CD4-positive, alpha-beta T cell treated with Interleukin-12 subunit alpha and Interleukin-12 subunit beta, for 1 hour (primary cell): ENCODE measurements at regions not wholly inside any gene's neighbourhood (a gene's known extent, or its start where the extent isn't known, plus 50 kb on each side); places are given as distances from the start of the nearest gene placed in this dataset.
A peak's percentile ranks its signal among the peaks of the same experiment; 100 is the strongest.
"Not testable (repeated sequence)": the region's sequence is repeated elsewhere in the genome, so short reads cannot be mapped to it uniquely, and the experiment has no call there.

Experiments
- DNase-seq: peaks from one replicate; pipeline ENCODE4 v3.0.0-alpha.2; 2020

GRCh38 chr2:84129018-84129417 lies 330.1 kb downstream of the SUCLG1 start:
- DNase-seq = no peak

- not testable (repeated sequence) for DNase-seq
These were observed 331.3 kb downstream of the SUCLG1 start for GRCh38 chr2:84127812-84128211.

DNA sequence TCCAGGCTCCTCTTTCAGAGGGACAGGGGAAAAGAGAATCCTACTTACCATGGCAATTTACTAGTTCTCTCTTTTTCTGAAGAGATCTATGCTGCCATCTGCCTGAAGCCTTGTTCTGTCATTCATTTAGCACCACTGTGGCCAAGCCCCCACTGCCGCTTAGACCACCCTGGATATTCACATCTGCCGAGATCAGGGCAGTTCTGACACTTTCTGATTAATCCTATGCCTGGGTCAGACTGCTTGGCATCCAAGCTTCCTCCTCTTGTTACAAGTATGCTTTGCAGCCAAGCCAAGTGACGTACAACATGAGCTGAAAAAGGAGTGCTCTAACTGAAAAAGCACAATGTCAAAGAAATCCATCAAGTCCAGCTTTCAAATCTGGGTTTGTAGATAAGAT lies 332.6 kb downstream of the SUCLG1 start:
- DNase-seq = no peak

- no peak for DNase-seq
These were observed 333.0 kb downstream of the SUCLG1 start for GRCh38 chr2:84126084-84126483.

GRCh38 chr2:84116143-84116542 lies 342.9 kb downstream of the SUCLG1 start:
- no peak for DNase-seq

DNA sequence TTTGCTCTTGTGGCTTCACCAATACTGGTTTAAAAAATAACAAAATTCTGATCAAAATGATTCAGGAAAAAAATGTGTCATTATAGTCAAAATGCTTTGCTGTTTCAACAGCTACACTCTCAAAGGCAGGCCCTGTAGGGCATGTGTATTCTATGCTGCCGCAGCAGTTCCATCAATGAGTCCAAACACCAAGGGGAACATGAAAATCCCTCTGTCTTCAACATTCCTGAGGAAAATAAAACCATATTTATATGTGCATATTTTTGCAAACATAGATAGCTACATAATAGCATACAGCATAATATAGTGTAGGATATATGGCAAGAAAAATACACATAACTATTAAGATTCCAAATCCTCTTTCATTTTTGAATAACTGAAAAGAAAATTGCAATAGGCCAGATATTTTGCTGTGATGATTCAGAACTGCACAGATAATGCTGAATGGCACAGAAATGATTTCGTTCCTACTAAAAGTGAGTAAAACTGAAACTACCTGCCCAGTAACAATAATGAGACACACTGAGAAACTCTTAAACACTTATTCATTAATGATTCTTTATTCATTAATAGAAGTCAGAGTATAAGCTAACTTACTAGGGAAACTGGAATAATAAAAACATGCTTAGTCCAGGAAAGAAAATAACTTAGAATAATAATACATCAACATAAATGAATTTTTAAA lies 343.8 kb downstream of the SUCLG1 start:
- no peak for DNase-seq

- not testable (repeated sequence) for DNase-seq
These were observed 355.1 kb downstream of the SUCLG1 start for GRCh38 chr2:84103816-84104527.

- no peak for DNase-seq
These were observed 356.8 kb downstream of the SUCLG1 start for GRCh38 chr2:84102274-84102673.

DNA sequence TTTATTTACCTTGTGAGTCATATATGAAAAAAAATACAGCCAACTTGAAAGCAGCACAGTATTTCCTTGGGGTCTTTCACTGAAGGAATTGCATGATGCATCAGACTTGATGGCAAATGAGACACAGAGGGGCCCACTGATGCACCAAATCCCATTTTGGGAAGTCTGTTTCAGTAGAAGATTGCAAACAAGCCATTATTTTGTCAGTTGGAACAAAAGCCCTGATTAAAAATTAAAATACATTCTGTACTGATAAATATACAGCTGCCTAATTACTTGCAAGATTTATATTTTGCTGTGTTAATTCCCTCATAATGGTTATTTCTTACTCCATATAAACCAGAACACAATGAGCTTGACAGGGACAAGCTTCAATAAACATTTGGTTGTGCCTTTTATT lies 370.4 kb downstream of the SUCLG1 start:
- no peak for DNase-seq

- no peak for DNase-seq
These were observed 373.5 kb downstream of the SUCLG1 start for GRCh38 chr2:84085562-84085961.

DNA sequence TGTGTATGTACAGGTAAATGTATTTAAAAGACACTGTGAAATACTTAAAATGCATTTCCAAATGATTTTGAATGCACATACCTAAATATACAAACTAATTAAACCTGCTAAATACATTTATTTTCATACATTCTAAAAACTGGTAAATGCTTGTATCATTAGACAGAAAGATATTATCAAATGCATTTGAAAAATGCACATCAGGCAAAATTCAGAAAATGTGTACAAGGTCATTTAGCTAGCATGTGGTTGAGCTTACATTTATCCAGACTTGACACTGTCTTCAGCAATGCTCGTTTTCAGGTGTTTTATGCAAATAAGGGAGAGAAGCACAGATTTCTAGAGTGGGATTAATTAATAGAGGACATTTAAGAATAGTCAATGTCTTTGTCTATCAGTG lies 374.2 kb downstream of the SUCLG1 start:
- DNase-seq = no peak

DNA sequence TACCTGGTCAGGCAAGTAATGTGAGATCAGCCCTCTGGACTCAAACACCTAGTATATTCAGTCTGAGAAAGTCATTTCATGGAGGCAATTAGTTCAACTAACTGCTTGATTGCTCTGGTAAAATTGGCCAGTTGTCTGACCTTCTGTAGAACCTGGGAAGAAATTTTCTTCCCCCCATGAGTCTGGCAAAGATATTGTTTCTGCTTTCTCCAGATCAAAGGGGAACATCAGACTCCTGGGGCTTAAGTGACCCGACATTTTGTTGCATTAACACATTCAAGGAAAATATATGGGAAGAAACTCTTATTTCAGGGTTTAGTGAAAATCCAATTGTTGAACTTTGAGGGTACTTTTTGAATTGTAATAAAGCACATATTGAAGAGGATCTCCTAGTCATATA lies 375.1 kb downstream of the SUCLG1 start:
- DNase-seq = no peak

GRCh38 chr2:84078471-84078870 lies 380.6 kb downstream of the SUCLG1 start:
- no peak for DNase-seq

- peak; percentile 3 for DNase-seq
These were observed 381.6 kb downstream of the SUCLG1 start for GRCh38 chr2:84077496-84077895.

- no peak for DNase-seq
These were observed 388.0 kb downstream of the SUCLG1 start for GRCh38 chr2:84071050-84071449.

- DNase-seq = no peak
These were observed 393.2 kb downstream of the SUCLG1 start for GRCh38 chr2:84065857-84066256.

DNA sequence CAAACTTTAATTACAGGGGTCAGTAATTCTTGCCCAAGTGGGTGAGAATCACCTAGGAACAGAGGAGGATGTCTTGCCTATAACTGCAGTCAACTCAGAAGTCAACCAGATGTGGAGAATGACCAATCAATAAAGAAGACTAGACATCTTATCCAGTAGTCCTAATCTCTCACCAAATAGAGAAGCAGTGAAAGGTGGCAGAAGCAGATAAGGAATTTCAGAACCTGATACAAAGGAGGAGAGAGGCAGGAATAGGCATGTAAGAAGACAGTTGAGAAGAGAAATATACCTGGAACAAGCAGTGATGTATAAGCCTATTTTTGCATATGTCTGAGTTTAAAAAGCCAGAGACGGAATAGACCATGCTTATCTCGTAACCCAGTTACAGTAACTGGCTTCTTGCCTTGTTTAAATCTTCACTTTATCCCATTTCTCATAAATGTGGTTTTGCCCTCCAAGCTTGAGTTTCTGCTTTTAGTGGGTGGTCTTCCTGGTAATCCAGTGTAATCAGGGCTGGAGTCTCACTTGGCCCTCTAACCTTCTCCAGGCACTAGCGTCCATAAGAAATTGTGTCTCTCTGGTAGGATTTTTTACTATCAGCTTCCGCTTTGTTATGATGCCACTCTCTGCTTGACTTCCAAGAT lies 401.0 kb downstream of the SUCLG1 start:
- no peak for DNase-seq

DNA sequence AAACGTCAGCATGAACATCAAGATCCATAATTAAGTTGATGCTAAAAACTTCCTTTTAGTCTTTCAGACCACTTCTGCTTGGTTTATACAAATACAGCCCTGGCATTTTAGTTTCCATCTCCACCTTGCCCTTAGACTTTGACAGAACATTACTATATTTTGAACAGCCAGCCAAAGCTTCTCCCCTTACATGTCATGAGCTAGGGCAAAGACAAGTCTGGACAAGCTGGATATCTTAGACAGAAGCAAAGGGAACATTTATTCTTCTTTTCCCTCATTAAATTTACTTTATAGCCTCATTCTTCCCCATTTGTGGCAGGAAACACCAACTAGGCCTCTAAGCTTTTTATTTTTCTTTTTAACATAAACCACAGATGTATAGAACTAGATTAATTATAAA lies 403.3 kb downstream of the SUCLG1 start:
- no peak for DNase-seq

- DNase-seq = not testable (repeated sequence)
These were observed 404.5 kb downstream of the SUCLG1 start for GRCh38 chr2:84054577-84054976.

DNA sequence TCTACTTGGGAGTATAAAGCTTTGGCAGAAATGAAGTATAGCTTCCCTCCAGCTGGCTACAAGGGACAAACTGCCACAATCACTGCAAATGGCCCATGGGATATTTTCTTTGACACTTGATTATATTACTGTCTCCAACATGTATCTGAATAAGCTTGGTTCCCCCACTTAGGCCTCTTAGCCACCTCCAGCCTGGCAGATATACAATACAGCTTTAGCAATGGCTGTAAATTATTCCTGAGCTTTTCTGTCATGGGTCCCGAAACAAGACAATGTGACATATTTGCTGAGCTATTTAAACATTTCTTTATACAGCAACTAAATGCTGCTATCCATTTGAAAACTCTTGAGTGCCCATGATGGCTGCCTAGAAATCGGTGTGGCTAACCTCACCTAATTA lies 406.2 kb downstream of the SUCLG1 start:
- no peak for DNase-seq

DNA sequence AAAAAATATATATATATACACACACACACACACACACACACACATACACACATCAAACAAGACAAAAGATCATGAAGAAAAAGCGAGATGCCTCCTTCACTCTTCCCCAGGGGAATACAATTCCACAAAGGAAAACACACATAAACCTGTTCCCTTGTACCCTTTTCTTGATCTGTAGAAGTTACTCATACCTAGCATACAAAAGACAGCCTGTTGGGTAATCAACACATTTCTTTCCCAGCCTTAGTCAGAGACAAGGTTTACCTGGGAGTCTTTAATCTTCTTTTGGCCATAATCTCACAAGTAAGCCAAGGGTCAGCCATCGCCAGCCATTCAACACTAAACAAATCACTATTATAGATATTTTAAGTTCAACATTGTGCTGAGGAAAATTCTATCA lies 407.0 kb downstream of the SUCLG1 start:
- DNase-seq = no peak

- no peak for DNase-seq
These were observed 410.1 kb downstream of the SUCLG1 start for GRCh38 chr2:84048964-84049363.

DNA sequence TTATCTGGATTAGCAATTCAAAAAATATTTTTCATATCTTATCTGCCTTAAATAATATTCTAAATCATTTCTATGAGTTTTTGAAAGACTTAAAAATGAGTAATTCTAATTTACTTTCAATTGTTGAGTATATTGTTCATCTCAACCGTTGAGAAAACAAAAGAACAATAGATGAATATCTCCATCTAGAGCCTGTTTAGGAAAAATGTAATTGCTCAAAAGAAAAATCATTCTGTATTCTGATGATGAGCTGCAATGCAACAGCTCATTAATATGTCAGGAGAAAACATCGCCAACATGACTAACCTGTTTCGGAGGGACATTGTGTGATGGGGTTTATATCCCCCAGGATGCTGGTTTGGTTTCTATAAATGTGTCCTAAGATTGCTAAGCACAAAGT lies 417.6 kb downstream of the SUCLG1 start:
- no peak for DNase-seq

DNA sequence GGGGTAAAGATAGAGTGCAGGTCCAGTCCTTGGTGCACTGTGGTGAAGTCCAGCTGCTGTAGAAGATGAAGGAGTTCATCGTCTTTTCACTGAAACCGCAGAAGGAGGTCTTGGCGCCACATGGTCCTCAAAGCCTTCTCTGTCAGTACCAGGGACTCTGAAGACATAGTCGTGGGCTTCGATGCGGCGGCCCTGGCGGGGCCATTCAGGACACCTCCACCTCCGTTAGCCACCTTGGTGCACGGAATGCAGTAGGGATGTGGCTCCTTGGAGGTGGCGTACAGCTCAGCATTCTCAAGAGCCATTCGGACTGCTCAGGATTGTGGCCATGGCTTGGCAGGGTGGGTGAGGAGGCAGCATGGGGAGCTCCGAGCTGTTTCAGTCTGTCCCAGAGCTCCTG lies 418.8 kb downstream of the SUCLG1 start:
- no peak for DNase-seq
